ENCODE measurements at regions not wholly inside any gene's neighbourhood (a gene's known extent, or its start where the extent isn't known, plus 50 kb on each side); places are given as distances from the start of the nearest gene placed in this dataset.
"Not testable (repeated sequence)": the region's sequence is repeated elsewhere in the genome, so short reads cannot be mapped to it uniquely, and the experiment has no call there.

DNA sequence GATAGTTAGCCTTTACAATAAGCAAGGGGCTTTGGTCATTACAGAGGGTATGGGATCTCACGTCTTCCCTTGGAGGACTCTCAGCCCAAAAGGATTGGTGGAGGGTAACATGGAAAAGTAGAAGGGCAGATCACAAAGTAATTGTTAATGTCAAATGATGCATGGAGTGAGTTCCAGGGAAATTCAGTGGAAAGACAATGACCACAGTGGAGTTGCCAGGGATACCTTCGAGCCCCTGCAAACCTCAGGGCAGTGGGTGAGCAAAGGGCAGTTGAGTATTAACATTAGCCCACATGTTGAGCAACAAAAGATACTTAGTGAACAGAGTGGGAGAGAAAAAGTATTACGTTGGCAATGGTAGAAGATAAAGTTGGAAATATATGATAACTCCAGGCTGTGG is 593.4 kb upstream of the NR2F2 start:
- DNase-seq: no peak

DNA sequence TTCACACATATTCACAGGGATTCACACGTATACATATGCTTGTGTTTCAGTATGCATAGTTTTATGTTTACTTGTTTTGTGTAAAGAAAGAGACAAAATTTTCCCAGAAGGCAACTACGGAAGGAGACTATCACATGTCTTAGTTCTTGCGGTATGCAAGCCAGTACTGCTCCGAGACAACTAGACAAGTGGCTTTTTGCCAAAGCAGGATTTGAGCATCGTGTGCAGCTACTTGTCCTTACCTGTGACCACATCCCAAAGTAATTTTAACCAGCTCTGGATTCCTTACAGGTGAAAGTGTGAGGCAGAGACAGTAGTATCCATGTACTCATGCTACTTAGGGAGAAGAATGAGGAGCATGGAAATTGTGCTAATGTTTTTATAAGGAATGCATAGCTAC is 591.4 kb upstream of the NR2F2 start:
- no peak for DNase-seq

DNA sequence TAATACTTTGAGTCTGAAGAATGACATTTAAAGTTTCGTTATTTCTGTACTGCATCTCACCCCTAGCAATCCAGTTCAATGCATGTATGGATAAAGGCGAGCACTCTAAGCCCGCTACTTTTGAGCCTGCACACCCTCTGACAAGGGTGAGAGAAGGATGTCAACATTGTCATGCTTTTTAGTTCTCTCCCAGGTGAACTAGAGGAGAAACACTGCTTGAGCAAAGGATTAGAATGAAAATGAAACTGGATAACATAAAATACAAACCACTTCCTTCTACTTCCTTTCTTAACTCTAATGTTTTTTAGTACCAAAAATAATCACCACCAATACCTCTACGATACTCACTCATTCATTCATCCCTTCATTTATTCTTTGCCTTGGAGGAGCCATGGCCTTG is 588.7 kb upstream of the NR2F2 start:
- no peak for DNase-seq

DNA sequence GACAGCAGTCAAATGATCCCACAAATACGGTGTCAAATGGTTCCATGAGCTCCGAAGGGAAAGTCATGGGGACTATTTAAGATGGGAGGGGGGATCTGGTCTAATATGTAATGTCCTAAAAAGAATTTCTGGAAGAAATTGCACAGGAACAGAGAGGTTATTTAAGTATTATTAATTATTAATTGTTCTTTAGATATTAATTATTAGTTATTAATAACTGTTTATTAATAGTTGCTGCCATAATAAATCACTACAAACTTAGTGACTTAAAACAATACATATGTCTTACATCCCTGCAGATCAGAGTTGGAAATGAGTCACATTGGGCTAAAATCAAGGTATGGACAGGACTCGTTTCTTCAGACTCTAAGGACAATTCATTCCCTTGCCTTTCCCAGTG is 588.2 kb upstream of the NR2F2 start:
- DNase-seq: no peak

DNA sequence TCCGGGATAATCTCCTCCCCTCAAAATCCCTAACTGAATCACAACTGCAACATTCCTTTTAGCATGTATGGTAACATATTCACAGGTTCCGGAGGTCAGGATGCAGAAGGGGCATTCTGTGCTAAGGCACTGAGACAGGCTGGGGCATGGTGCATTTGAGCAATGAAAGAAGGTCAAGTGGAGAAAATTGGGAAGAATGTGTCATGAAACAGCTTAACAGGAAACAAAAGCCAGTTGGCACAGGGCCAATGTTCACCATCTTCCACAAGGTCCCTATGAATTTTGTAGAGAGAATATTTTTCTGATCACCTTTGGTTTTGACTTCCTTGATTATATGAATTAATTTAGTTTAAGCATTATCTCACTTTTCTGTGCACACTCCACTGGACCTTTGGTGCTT is 587.7 kb upstream of the NR2F2 start:
- DNase-seq: no peak

DNA sequence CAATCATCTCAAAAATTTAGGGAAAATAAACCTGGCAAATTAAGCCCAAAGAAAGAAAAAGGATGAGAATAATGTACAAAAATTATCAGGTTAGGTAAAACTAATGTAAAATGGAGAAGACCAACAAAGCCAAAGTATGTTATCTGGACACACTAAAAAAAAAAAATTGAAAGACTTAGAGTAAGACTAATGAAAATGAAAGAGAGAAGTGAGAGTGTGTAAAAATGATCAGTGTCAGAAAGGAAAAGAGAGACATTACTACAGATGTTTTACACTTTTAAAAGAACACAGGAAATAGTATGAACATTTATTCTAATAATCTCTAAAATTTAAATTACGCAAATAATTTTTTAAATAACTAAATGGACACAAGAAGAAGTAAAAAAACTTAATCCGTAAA is 573.3 kb upstream of the NR2F2 start:
- no peak for DNase-seq

DNA sequence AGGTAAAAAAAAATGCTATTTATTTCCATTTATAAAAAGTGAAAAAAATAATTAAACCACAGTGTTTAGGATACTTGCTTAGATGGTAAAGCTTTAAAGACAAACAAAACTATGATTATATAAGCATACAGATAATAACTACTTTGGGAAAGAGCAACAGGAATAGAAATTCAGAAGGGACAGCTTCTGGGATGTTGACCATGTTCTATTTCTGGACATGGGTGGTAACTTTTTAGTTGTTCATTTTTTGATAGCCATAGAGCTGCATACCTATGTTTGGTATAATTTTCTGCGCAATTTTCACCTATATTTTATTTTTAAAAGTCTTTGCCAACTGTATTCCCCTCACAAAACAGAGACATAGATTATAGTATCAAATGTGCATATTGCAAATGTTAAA is 572.0 kb upstream of the NR2F2 start:
- no peak for DNase-seq

DNA sequence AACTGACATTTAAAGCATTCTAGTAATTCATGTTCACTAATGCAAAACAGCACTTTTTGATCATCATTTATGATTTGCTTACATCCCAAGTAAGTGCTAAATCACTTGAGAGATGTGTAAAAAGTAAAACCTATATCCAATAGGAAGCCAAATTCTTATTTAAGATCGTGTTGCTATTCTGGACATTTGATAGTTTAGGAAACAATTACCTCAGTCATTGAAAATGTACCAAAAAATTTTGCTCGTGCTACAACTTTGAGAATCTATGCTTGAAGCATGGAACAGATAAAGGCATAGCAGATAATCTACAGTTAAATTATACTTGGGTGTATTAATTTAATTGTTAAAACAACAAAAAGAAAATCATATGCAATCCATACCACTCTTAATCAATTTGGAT is 571.6 kb upstream of the NR2F2 start:
- DNase-seq: no peak

DNA sequence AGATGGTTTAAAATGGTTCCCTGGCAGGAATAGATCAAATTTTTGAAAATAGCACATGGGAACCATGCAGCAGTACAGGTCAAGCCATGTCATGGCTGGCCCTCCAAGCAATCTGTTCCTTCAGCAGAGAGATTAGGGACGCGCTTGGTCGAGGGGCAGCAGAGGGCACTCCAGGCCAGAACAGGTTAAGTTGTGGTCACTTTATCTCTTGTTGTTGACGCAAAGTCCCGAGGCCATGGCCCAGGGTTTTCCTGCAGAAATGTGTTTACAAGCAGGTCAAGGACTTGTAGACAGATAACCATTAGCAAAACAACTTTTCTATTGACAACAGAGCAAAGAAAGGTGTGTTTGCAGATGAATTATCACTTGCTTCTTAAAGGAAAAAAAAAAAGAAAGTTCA is 570.0 kb upstream of the NR2F2 start:
- no peak for DNase-seq

DNA sequence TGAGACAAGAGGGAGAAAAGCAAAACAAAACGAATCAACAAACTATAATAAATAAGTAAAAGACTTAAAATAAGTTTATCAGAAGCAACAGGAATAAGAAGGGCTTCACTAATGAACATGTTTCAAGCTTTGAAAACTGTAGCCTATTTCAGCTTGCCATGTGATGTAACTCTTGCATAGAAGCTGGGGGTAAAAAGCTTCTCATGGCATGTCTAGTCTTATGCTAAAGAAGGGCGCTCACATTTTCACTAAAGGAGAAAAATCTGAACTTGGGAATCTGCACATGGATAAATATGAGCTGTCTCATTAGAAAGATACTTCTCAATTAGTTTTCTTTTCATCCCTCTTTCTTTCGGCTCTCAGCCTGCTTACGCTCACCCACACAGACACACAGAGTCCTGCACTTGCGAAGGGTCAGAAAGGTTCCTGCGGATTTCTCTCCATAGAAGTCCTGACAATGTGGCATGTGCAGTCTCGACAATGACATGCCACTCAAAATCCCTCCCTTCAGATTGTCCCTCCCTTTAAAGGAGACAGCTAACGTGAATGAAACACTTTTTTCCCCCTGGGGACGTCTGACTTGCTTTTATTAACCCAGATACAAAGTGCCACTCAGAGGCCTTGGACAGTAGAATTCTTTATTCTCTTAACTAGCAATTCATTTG is 568.9 kb upstream of the NR2F2 start:
- no peak for DNase-seq

DNA sequence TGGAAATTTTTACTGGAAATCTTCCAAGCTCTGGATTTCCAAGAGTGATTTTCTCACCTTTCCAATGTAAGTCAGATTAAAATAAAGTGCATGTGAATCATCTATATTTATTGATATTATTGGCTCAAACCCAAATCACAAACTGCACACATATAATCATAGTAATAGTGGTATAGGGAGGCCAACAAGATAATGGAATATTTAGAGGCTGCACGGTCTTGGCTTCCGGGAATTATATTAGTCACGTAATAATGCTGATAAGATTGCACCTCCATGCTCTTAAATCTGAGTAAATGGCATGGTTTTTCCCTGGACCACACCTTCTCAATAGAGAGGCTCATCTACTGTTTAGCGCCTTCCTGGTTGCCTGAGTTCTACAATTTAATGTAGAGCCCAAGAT is 567.1 kb upstream of the NR2F2 start:
- no peak for DNase-seq

DNA sequence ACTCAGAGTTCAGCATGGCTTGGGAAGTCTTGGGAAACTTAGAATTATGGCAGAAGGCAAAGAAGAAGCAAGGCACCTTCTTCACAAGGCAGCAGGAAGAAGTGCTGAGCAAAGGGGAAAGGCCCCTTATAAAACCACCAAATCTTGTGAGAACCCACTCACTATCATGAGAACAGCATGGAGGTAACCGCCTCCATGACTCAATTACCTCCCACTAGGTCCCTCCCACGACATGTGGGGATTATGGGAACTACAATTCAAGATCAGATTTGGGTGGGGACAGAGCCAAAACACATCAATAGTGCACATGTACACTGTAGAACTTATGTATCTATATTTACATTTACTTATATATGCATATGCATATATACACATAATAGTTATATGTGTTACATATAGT is 565.3 kb upstream of the NR2F2 start:
- DNase-seq: no peak

DNA sequence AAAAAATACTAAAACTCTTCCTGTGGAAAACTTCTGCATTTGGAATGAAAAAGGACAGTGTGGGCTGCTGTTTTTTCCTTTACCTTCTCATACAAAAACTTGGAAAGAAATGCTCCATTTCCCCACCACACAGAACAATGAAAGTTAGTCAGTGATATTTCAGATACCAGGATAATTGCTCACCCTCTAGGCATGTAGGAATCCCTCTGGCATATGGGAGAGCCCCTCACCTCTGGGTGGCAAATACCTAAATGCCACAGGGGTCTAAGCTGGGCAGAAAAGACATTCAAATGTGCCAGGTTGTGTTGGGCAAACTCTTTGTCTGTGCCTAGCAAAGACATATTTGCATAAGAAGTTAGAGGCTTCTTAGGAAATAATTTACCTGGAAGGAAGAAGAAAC is 560.3 kb upstream of the NR2F2 start:
- DNase-seq: no peak

DNA sequence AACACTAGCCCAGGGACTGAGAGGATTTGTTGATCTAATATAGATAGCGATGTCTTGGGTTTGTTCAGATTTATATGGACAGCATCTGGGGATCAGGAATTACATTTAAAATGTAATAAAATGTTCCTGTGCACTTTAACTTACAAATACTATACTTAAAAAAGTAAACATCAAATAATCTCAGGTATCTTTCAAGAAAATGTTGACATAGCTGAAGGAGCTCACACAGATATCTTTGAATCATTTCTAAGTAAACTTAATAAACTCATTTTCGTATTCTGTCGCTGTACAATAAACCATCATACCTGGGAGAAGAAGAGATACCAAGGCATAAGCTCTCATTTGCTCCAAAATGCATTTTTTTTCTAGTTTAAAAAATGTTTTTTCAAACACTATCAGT is 557.5 kb upstream of the NR2F2 start:
- no peak for DNase-seq

DNA sequence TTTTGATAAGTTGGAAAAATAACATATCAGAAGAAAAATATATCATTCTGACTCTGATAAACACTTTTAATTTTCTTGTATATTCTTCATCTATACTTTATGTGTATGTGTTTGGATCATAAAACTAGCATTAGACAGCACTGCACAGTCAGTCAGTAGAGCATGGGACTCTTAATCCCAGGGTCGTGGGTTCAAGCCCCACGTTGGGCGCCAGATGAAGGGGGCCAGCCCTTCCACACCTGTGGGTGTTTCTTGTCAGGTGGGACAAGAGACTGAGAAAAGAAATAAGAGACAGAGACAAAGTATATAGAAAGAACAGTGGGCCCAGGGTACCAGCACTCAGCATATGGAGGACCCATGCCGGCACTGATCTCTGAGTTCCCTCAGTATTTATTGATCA is 546.0 kb upstream of the NR2F2 start:
- no peak for DNase-seq

DNA sequence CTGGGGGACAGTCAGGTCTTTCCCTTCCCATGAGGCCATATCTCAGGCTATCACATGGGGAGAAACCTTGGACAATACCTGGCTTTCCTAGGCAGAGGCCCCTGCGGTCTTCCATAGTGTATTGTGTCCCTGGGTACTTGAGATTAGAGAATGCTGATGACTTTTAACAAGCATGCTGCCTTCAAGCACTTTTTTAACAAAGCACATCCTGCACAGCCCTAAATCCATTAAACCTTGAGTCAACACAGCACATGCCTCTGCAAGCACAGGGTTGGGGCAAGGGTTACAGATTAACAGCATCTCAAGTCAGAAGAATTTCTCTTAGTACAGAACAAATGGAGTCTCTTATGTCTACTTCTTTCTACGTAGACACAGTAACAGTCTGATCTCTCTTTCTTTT is 545.2 kb upstream of the NR2F2 start:
- not testable (repeated sequence) for DNase-seq

DNA sequence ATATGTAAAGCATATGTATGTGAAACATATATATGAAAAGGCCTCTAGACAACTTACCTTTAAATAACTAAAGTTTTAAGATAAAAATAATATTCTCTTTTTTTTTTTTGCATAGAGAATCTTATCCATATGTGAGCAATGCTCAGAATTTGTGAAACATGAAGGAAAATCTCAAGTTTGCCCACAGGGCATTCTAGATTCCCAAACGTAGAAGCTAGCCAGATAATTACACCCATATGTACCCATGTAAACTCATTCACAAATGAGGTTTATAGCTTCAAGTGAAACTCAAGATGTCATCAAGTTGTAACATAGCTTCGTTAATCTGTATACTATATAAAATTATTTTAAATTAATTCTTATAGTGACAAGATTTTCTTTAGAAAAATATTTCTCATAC is 537.3 kb upstream of the NR2F2 start:
- no peak for DNase-seq

DNA sequence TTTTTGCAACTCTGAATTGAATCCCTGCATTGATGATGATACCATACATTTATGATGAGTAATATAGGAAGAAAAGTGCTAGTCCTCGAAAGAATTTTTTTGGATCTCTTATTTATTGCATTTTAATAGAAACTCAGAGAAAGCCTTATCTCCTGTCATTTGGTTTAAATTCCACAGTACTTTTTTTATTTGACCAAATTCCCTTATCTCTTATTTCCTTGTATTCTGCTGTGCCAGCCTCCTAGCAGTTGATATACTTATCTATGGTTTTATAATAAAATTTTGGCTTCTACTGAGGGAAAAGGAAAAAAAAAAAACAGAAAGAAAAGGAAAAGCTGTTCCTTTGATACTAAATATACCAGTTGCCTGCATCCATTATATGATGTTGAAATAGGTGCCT is 535.1 kb upstream of the NR2F2 start:
- no peak for DNase-seq

DNA sequence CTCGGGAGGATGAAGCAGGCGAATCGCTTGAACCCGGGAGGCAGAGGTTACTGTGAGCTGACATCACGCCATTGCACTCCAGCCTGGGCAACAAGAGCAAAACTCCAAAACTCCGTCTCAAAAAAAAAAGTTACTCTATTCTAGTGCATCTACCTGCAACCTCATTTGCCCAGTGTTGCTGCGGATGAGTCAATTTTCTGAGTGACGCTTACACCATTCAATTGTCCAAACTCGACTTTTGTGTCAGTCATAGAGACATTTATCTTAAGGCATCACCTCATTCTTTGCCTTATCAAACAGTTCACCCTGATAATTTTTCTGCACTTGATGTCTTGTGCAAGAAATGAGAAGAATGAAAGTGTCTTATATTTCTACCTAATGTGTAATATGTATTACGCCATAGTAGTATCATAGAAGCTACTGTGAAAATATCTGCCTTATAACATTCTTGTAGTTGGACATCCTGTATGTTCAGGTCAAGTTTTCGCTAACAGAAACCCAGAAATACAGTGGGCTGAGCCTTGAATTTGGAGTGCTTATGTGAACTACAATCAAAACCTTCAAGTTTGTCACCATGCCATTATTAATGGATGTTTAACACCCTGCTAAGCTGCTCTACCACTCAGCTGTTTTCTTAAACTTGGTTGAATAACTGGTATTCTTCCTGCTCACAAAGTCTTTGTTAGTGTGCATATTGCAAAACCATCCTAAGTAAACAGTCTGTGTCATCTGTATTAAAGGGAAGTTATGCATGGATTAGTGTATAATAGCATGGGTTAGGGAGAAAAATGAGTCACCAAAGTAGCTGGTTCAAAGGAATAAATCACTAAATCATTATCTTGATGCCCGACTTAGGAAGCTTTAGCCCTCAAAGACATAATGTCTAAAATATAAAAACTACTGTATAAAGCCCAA is 531.0 kb upstream of the NR2F2 start:
- DNase-seq: no peak

DNA sequence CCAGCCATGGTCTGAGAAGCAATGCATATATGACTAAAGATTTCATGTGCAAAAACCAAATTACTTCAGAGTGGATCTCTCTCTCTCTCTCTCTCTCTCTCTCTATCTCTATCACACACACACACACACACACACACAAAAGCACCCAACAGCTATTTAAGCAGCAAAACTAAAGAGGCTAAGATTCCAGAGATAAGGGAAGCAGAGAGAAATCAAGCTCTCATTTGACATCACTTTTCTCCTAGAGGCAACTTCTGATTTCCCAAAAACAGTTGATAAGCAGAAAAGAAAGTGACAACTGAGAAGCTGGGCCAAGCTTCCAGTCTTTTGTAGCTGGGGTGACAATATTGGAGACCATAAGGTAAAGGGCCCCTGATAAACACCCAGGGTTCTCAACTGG is 526.0 kb upstream of the NR2F2 start:
- no peak for DNase-seq

DNA sequence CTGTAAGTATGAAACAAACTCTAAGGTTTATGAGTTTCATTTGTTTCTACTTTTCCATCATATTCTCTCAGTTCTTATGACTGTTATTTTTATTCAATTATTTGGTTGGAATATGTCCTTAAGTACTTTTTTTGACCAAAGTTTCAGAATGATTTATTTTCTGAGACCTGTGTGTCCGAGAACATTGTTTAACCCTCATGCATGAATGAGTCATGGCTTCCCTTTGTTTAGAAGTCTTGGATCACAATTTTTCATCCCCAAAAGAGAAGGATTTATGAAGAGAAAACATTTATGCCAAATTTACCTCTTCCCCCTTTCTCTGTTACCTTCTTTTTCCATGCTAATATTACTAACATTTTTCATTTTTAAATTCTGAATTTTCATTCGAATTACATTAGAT is 518.0 kb upstream of the NR2F2 start:
- no peak for DNase-seq

DNA sequence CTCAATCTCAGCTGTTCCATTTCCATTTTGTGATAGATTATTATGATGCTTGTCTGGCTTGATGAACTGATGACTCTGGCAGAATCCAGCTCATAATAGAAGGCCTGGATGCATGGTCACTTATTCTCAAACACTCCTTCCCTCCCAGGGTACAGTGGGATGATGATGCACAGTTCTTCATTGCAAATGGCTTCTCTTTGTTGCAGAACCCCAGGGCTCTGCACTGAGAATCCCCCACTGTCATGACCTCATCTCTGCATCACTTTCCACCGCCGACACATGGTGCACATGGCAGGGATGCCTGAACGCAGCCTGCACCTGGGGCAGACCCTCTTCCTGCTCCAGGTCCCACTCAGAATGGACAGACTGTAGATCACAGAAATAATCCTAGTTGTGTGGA is 515.6 kb upstream of the NR2F2 start:
- no peak for DNase-seq

DNA sequence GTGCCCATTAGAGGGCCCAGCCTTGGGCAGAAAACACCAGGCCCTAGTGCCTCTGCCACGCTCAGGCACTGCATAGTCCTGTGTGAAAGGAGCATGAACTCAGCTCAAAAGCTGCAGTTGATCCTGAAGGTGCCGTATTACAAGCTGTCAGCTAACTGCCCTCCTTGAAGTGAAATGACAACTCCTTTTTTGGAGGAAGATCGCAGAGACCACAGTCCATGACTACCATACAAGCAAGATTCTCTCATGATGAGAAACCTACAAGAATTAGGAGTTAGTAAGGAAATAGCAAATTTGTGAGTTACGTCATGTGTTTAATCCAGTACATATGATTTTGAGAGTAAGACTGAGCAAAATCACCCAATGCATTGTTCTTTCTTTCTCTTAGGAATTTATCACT is 513.9 kb upstream of the NR2F2 start:
- no peak for DNase-seq

DNA sequence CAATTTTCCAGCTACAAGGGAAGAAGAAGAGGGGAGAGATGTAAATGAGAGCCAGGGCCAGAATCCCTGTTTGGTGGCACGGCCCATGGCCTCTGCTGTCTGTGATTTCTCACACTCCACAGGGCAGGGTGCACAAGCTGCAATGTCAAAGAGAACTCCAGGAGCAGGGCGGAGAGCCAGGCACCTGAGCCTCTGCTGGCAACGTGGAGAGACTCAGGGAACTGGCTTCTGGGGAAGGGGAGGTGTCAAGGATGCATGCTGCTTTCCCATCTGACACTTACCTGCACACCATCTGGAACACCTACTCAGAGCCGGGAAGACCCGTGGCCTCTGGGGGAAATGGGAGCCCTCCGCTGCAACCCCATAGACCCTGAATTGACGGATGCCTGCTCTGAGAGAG is 507.5 kb upstream of the NR2F2 start:
- no peak for DNase-seq

DNA sequence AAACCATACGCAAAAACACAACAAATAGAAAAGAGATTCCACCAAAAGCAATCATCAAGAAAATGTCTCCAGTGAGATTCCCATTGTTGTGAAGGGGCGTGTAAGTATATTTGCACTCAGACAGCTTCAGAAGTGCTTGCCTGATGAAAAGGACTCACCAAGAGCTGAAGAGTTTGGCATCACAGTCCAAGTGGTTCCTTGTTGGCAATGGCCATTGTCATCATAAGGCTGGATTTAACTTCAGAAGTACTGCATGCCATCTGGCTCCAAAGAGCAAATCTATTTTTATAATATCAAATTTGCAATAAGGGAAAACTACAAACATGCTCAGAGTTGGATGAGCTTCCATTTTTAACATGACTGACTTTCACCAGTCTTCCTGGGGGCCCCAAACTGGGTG is 505.3 kb upstream of the NR2F2 start:
- DNase-seq: no peak

All from stimulated activated naive CD4-positive, alpha-beta T cell treated with Interleukin-2 at 50 U/mL for 16 hours (primary cell).